HEK293T (cell line): ENCODE measurements at regions not wholly inside any gene's neighbourhood (a gene's known extent, or its start where the extent isn't known, plus 50 kb on each side); places are given as distances from the start of the nearest gene placed in this dataset.

Experiments used
- CTCF ChIA-PET: fragments of 350-600 bp; formaldehyde crosslinking; extraction: SDS; loops from one replicate; lab custom pipeline; 2021; ENCODE audit warnings: antibody characterized with exemption, inconsistent platforms; lab: Yijun Ruan, JAX
- POLR2A ChIA-PET: fragments of 350-600 bp; formaldehyde crosslinking; extraction: SDS; loops from one replicate; lab custom pipeline; 2020; ENCODE audit warnings: antibody characterized with exemption, inconsistent platforms; lab: Yijun Ruan, JAX
- DNase-seq: peaks from one replicate; pipeline ENCODE4 v3.0.0; 2012; ENCODE audit warnings: mixed read lengths; ENCODE audit errors: extremely low spot score
- ARNT ChIP-seq: fragments of 450-650 bp; IDR thresholded peaks from 2 replicates; pipeline ENCODE4 v1.6.1; 2017; ENCODE audit warnings: mild to moderate bottlenecking
- BHLHE40 ChIP-seq: fragments of 450-650 bp; IDR thresholded peaks from 2 replicates; pipeline ENCODE4 v1.6.1; 2016; ENCODE audit warnings: mild to moderate bottlenecking, moderate library complexity, borderline replicate concordance
- CTBP1 ChIP-seq: fragments of 450-650 bp; IDR thresholded peaks from 2 replicates; pipeline ENCODE4 v1.6.1; 2016; ENCODE audit warnings: borderline replicate concordance
- ELF4 ChIP-seq: fragments of 450-650 bp; IDR thresholded peaks from 2 replicates; pipeline ENCODE4 v1.6.1; 2017; ENCODE audit warnings: antibody characterized with exemption
- FOXA1 ChIP-seq: fragments of 450-650 bp; IDR thresholded peaks from 2 replicates; pipeline ENCODE4 v1.6.1; 2016; ENCODE audit warnings: mild to moderate bottlenecking
- FOXK2 ChIP-seq: fragments of 450-650 bp; IDR thresholded peaks from 2 replicates; pipeline ENCODE4 v1.6.1; 2016; ENCODE audit warnings: mild to moderate bottlenecking
- FOXM1 ChIP-seq: fragments of 450-650 bp; IDR thresholded peaks from 2 replicates; pipeline ENCODE4 v1.6.1; 2017; ENCODE audit warnings: mild to moderate bottlenecking, borderline replicate concordance
- HDGF ChIP-seq: fragments of 450-650 bp; IDR thresholded peaks from 2 replicates; pipeline ENCODE4 v1.6.1; 2017; ENCODE audit warnings: antibody characterized with exemption, borderline replicate concordance
- L3MBTL2 ChIP-seq: fragments of 450-650 bp; conservative IDR thresholded peaks from 2 replicates; pipeline ENCODE4 v1.6.1; 2016; ENCODE audit warnings: mild to moderate bottlenecking
- LEF1 ChIP-seq: fragments of 450-650 bp; IDR thresholded peaks from 2 replicates; pipeline ENCODE4 v1.6.1; 2017; ENCODE audit warnings: mild to moderate bottlenecking, borderline replicate concordance
- NFRKB ChIP-seq: fragments of 450-650 bp; IDR thresholded peaks from 2 replicates; pipeline ENCODE4 v1.6.1; 2016; ENCODE audit warnings: mild to moderate bottlenecking, moderate library complexity
- PKNOX1 ChIP-seq: fragments of 450-650 bp; IDR thresholded peaks from 2 replicates; pipeline ENCODE4 v1.6.1; 2016
- SP1 ChIP-seq: fragments of 450-650 bp; IDR thresholded peaks from 2 replicates; pipeline ENCODE4 v1.6.1; 2017
- SUZ12 ChIP-seq: fragments of 450-650 bp; IDR thresholded peaks from 2 replicates; pipeline ENCODE4 v1.6.1; 2016; ENCODE audit warnings: mild to moderate bottlenecking
- TARDBP ChIP-seq: fragments of 450-650 bp; IDR thresholded peaks from 2 replicates; pipeline ENCODE4 v1.6.1; 2016
- ZNF384 ChIP-seq: fragments of 450-650 bp; IDR thresholded peaks from 2 replicates; pipeline ENCODE4 v1.6.1; 2016

GRCh38 chr20:37590938-37591490 is 63.3 kb upstream of the BLCAP start:
- CTCF ChIA-PET: no interaction called here
- TF ChIP-seq L3MBTL2 (no peak), SUZ12 (no peak), ARNT (no peak), TARDBP (no peak), LEF1 (no peak), ZNF384 (no peak), CTBP1 (no peak)
- DNase-seq: no peak
- POLR2A ChIA-PET: no interaction called here

- no peak for DNase-seq
- CTCF ChIA-PET: no interaction called here
- POLR2A ChIA-PET: no interaction called here
- TF ChIP-seq HDGF: no peak
- no peak for TF ChIP-seq LEF1
Measured at GRCh38 chr20:37586078-37586477, 58.4 kb upstream of the BLCAP start.

DNA sequence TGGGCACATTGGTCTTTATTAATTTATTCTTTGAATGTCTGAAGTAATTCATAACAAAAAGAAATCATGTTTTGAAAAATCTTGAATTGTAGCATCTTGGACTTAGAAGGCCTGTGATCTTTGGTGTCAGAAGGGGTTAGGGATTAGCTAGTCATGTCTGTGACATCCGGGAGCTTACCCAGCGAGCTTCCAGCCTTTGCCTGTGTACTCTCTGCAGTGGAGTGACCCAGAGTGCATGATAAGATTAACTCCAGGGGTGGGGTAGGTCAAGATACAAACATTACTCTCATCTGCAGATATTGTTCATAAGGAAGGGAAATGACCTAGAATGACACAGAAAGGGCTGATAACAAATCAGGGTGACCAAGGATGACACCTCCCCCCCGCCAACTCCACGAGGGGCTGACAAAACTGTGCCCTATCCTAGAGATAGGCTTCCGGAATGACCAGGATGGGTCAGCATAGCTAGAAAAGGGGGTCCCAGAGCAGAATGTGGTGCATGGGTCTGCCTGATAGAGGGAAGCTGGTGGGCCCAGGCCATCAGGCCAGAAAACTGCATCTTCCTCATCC is 56.6 kb upstream of the BLCAP start:
- POLR2A ChIA-PET: no interaction called here

DNA sequence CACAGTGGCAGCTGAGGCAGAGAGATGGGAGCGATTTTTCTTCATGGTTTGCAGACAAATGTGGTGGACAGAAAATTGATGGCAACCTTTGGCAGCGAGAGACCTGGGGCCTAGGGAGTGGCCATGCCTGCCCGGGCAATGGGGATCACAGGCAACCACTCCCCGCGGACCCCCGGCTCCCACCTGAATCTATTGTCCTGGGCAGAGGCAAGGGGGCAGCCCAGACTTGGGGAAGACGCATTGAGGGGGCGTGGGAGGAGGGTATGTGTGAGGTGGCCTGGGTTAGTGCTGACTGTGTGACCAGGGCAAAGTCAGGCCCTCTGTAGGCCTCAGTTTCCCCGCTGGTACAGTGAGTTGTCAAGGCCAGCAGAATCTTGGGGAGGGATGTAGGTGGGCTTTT is 53.6 kb upstream of the BLCAP start:
- TF ChIP-seq L3MBTL2: no peak
- TF ChIP-seq SUZ12: no peak
- no peak for TF ChIP-seq FOXM1
- TF ChIP-seq FOXA1: no peak
- TF ChIP-seq SP1: no peak
- no peak for TF ChIP-seq HDGF
- TF ChIP-seq ARNT: no peak
- TF ChIP-seq LEF1: no peak
- DNase-seq: no peak
- ChIA-PET POLR2A (no interaction called here), CTCF (no interaction called here)

More for the DNA sequence above, 56.6 kb upstream of the BLCAP start:
- CTCF ChIA-PET: no interaction called here
- TF ChIP-seq L3MBTL2: no peak
- no peak for TF ChIP-seq ZNF384
- no peak for TF ChIP-seq TARDBP
- TF ChIP-seq SP1: no peak
- no peak for TF ChIP-seq PKNOX1
- no peak for TF ChIP-seq ELF4
- TF ChIP-seq BHLHE40: no peak
- no peak for TF ChIP-seq FOXA1
- no peak for TF ChIP-seq ARNT
- no peak for TF ChIP-seq FOXK2
- no peak for TF ChIP-seq FOXM1
- TF ChIP-seq NFRKB: no peak
- TF ChIP-seq HDGF: no peak
- TF ChIP-seq LEF1: no peak
- no peak for TF ChIP-seq SUZ12
- no peak for TF ChIP-seq CTBP1
- no peak for DNase-seq

GRCh38 chr20:37580069-37580468 is 52.4 kb upstream of the BLCAP start:
- POLR2A ChIA-PET: no interaction called here
- DNase-seq: no peak
- TF ChIP-seq TARDBP (no peak), NFRKB (no peak), SUZ12 (no peak), L3MBTL2 (no peak), ARNT (no peak), LEF1 (no peak), HDGF (no peak), FOXM1 (no peak), FOXK2 (no peak), SP1 (no peak)
- CTCF ChIA-PET: interaction anchor here (0.7 kb wide), 1 partner anchor 16 kb away, joined by 3 read pairs; no protein-coding TSS in a partner anchor

DNA sequence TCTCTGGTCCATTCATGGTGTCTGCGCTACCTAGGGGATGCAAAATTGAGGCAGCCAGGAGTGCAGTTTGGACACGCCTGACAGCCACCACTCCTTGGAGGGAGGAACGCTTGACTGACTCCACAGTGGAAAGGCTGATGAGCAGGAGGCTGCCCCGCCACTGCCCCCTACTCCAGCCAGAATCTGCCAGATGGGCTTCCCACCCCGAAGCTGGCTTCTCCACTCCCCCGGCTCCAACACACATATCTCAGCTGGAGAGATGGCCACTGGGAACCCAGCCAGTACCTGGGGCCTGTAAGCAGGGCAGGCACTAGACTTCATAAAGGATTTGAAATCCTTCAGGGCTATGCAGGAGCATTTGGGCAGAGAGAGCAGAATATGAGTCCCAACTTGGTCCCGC is 51.4 kb upstream of the BLCAP start:
- CTCF ChIA-PET: no interaction called here
- POLR2A ChIA-PET: no interaction called here
- no peak for TF ChIP-seq ELF4
- TF ChIP-seq SP1: no peak
- no peak for TF ChIP-seq FOXM1
- no peak for TF ChIP-seq SUZ12
- no peak for TF ChIP-seq FOXK2
- no peak for TF ChIP-seq TARDBP
- TF ChIP-seq ZNF384: no peak
- no peak for DNase-seq

DNA sequence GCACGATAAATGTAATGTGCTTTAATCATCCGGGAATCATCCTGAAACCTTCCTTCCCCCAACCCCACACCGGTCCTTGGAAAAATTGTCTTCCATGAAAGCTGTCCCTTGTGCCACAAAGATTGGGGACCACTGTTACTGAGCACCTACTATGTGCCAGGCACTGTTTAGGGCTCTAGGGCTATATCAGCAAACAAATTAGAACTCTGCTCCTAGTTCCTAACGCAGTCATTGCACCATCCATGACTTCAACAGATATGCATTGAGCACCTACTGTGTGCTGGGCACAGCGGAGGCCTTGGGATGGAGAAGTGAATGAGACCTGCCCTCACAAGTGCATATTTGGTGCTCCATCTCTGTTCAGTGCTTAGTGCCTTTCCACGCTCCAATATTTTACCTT is 50.3 kb upstream of the BLCAP start:
- ChIA-PET POLR2A (no interaction called here), CTCF (no interaction called here)

More for the DNA sequence above, 50.3 kb upstream of the BLCAP start:
- DNase-seq: no peak
- TF ChIP-seq LEF1: no peak
